ENCODE measurements at regions not wholly inside any gene's neighbourhood (a gene's known extent, or its start where the extent isn't known, plus 50 kb on each side); places are given as distances from the start of the nearest gene placed in this dataset.

DNA sequence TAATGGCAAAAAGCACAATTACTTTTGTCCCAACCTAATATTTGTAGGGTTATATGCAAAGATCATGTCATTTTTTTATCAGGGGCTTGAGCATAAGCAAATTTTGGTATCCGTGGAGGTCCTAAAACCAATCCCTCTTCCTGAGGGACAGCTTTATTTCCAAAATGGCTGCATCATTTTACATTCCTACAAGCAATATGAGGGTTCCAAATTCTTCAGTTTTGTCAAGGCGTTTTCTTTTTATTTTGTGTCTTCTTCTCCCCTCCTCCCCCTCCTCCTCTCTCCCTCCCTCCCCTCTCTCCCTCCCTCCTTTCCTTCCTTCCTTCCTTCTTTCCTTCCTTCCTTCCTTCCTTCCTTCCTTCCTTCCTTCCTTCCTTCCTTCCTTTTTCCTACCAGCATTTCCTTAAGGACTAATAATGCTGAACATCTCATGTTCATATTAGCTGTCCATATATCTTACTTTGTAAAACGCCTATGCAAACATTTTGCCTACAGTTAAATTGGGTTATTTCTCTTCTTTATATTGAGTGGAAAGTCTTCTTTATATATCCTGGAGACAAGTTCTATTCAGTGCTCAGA, 881.8 kb downstream of the DCDC2C start:
- TF ChIP-seq, protein P1, sequence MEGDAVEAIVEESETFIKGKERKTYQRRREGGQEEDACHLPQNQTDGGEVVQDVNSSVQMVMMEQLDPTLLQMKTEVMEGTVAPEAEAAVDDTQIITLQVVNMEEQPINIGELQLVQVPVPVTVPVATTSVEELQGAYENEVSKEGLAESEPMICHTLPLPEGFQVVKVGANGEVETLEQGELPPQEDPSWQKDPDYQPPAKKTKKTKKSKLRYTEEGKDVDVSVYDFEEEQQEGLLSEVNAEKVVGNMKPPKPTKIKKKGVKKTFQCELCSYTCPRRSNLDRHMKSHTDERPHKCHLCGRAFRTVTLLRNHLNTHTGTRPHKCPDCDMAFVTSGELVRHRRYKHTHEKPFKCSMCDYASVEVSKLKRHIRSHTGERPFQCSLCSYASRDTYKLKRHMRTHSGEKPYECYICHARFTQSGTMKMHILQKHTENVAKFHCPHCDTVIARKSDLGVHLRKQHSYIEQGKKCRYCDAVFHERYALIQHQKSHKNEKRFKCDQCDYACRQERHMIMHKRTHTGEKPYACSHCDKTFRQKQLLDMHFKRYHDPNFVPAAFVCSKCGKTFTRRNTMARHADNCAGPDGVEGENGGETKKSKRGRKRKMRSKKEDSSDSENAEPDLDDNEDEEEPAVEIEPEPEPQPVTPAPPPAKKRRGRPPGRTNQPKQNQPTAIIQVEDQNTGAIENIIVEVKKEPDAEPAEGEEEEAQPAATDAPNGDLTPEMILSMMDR (conservative IDR thresholded peaks at IDR 0.05; ENCODE audit: low read length): no peak
- no peak for TF ChIP-seq EZH2phosphoT487 (IDR thresholded peaks at IDR 0.05; ENCODE audit: borderline replicate concordance)
